HG03103 (cell line): ENCODE measurements at regions not wholly inside any gene's neighbourhood (a gene's known extent, or its start where the extent isn't known, plus 50 kb on each side); places are given as distances from the start of the nearest gene placed in this dataset.
"Not testable (repeated sequence)": the region's sequence is repeated elsewhere in the genome, so short reads cannot be mapped to it uniquely, and the experiment has no call there.

Source experiments
- ATAC-seq: cut with Tn5 transposase; IDR thresholded peaks from one replicate; pipeline ENCODE4 v1.9.1; 2021; ENCODE audit warnings: low read depth; ENCODE audit not compliant: unreplicated experiment

DNA sequence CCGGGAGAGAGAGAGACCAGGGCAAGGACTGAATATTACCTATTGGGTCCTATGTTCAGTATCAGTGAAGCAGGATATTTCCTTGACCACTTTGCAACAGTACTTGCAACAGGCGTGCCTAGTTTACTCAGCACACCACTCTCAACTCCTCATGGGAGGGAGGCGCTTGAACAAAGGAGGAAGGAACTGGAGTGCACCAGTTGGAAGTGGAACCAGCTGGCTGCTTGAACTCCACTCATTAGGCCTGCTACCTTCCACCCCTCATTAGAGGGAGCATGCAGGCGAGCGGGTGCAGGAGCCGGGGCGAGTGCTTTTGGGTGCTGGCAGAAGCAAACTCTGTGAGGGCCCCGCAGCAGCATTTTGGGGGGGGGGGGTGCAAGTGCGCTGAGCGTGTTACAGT is 1369.6 kb upstream of the RAG2 start:
- ATAC-seq: no peak

DNA sequence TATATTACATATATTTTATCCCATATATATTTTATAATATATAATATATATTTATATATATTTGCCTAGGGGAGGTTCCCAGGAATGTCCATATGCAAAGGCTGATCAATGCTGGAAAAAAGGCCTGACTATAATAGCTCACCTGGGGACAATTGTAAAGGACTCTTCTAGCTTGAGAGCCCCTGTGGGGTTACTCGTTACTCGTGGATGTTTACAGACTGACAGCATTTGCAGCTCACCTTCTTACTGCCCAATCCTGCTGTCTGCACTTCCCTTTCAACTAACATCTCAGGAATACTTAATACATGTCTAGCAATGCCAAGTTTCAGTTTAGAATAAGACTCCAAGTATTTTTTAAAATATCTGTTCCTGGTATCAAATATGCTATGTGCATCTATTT is 1365.4 kb upstream of the RAG2 start:
- ATAC-seq: no peak

DNA sequence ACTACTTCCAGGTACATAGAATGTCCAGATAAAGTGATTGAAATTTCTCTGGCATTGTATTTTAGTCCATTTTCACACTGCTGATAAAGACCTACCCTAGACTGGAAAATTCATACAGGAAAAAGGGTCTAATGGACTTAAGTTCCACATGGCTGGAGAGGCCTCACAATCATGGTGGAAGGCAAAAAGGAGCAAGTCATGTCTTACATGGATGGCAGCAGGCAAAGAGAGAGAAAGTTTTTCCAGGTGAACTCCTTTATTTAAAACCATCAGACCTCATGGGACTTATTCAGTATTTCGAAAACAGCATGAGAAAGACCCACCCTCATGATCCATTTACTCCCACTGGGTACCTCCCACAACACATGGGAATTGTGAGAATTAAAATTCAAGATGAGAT is 1359.7 kb upstream of the RAG2 start:
- ATAC-seq: no peak

DNA sequence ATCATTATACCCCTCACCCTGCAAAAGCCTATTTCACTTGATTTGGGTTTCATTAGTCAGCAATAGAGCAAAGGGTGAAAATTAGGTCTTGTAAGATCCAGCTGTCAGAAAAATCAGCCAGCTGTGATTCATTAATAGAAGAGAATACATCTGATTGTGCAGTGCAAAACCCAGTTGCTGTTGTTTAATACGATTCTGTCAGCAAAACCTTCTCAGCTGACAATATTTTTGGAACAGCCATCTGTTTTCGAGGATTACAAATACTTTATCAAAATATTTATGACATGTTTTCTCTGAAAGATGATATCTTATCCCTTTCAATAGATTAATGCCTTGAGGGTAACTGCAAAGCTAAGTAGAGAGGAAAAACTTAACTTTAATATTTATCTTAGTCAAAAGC is 1354.0 kb upstream of the RAG2 start:
- ATAC-seq: no peak

DNA sequence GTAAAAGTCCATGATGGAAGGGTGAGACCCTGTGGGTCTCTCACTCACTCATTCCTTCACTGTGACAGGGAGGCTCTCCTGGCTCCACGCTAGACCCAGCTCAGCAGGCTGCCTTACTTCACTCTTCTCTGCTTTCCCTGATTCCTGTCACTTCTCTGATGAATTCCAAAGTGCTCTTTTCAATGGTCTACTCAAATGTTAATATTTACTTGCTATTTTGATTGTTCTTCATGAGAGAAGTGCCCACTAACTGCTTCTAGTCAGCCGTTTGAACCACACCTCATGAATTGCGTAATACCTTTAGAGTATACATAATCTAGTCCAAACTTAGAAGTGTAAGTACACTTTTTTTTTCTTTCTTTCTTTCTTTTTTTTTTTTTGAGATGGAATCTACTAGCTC is 1350.2 kb upstream of the RAG2 start:
- ATAC-seq: no peak

DNA sequence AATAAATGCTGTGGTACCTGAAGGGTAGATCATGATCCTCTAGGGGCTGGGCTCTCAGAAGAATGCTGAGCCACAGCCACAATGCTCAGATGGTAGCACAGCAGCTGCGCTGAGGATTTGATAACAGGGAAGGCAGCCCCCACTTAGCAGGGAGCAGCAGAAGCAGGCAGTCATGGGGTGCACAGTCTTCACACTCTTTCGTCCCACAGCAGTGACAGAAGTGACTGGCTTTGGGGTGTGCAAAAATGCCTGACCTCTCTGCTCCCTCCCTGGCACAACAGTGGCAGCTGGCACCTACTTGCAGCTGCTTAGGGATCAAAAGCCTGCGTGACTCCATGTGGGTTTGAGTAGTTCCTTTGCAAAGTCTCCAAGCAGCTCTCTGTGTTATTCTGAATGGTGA is 1349.8 kb upstream of the RAG2 start:
- no peak for ATAC-seq

DNA sequence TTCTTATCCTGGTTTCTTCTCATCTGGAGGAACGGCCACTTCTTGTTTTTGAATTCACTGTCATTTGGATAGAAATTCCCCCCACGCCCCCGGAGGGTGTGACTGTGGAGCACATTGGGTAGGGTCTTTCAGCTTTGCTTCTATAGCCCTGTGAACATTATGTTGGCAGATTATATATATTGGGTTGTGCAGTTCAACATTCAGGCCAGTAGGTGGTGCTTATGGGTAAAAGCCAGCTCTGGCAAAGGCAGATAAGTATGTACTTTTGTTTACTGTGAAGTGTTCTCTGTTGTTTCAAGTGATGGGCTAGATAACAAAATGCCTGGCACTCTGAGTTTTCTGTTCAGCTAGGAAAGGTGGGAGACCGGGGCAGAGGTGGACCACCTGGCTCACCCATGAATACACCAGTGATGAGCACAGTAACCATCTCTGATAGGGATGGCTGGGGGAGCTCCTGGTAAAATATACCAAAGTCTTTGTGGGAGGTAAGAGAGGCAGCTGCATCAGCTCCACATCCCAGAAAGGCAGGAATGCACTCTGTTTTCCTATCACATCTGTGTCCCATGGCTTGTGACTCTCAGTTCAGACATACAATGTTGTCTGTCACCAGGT is 1348.2 kb upstream of the RAG2 start:
- peak; percentile 72 for ATAC-seq

DNA sequence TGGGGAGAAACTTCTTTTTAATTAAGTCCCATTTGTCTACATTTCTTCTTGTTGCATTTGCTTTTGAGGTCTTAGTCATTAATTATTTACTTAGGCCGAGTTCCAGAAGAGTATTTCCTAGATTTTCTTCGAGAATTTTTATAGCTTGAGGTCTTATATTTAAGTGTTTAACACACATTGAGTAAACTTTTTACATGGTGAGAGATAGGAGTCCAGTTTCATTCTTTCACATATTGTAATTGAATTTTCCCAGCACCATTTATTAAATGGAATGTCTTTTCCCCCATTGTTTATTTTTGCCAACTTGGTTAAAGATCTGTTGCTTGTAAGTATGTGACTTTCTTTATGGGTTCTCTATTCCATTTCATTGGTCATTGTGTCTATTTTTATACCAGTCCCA is 1344.0 kb upstream of the RAG2 start:
- ATAC-seq: no peak

DNA sequence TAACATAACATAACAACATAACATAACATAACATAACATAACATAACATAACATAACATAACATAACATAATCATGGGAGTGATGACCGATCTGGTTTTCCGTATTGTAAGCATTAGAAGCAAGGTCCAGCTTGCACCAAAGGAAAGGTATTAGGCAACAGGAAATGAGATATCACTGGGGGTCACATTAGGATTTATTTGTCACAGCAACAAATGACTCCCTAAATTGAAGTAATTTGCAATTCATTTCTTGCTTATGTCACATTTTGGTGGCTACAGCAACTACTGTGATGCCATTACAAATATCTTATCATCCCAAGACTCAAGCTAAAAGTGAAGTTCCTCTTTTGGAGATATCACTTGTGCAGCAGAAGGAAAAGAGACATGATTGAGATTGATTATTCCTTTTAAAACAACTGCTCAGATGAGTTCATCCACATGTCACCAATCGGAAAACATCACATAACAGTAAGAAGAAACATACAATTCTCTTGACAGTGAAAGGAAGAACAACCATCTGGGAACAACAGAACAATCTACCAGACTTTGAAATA is 1331.1 kb upstream of the RAG2 start:
- ATAC-seq: no peak

DNA sequence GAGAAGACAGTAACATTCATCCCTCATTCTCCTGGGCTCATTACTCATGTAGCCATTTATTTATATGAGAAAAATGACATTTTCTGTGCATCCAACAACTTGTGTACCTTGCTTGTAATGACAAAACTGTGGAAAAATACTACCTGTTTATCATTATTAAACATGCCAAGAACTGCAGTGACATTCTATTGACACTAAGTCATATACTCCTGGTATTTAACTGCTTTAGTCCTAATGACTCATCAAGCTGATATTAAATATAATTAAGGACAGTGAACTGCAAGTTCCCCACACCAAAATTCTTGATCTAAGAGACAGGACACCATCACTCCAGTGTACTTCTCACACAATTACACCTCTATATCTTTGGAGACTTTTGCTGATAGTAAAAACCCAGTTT is 1328.7 kb upstream of the RAG2 start:
- ATAC-seq: no peak

DNA sequence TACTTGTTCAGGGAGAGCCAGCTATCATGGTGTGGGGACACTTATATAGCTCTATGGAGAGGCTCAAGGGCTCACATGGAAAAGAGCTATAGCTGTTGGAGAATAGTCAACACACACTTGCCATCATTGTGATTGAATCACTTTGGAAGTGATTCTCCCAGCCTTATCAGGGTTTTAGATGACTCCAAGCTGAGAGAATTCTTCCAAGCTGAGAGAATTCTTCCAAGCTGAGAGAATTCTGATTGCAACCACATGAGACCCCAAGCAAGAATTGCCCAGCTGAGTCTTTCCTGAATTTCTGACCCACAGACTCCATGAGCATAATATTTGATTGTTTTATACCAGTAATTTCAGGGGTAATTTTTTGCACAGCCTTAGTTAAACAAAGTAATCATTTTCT is 1318.3 kb upstream of the RAG2 start:
- ATAC-seq: no peak

DNA sequence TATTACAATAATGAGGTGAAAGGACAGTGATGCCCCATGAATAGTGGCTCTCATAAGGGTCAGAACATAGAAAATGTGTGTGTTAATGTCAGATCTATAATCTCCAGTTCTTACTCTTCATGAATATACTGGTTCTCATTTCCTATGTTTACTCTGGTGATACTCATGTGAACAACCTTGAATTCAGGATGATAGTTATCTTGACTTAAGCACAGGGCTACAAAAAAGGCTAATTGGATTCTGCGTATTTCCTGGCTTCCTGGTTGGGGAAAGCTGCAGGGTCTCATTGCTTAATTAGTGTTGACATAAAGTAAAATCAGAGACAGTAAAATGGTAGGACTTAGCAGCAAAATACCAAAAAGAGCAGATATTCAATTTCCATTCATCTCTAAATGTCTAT is 1316.8 kb upstream of the RAG2 start:
- ATAC-seq: no peak

DNA sequence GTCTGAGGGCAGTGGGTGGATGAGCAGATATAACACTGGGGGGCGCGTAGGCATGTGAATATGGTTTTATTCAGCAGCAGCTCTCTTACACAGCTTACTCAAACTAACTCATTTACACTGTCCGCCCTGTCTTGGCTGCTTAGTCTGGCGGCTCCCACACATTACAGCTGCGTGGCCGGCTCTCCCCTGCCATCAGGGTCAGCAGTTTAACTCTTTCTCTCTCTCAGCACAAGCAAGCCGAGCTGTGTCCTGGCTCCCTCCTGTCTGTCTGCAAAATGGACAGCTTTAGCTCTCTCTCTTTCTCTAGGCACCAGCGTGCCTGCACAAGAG is 1310.1 kb upstream of the RAG2 start:
- no peak for ATAC-seq

DNA sequence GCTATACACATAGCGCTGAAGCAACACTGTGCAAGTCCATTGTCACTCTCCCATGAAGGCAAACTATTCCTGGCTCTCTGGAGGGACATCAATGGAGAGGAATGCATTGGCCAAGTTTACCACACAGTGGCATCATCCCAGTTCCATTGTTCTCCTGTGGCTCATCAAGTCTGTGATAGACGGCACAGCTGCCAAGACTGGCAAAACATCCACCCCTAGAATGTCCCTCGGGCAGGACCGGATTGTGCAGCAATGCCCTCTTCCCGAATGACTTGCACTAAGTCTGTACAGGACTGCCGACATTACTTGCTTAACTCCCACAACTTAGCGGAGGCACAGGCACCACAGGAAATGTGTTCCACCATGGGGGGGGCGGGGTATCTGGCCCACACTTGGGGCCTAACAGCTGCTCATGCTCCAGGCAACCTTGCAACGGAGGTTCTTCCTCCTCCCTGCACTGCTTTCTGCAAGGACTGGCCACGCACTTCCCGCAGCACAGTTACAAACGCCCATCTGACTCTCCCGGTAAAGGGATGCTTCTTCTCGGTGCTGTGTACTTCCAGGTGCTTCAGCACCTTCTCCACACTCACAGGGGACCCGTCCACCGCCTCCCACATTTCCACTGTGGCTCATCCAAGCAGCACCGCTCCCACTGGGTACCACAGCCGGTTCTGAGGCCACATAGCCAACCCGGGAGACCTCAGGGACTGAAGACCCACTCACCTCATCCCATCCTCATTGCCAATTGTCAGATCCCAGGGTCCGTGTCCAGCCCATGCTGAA is 1309.6 kb upstream of the RAG2 start:
- no peak for ATAC-seq

DNA sequence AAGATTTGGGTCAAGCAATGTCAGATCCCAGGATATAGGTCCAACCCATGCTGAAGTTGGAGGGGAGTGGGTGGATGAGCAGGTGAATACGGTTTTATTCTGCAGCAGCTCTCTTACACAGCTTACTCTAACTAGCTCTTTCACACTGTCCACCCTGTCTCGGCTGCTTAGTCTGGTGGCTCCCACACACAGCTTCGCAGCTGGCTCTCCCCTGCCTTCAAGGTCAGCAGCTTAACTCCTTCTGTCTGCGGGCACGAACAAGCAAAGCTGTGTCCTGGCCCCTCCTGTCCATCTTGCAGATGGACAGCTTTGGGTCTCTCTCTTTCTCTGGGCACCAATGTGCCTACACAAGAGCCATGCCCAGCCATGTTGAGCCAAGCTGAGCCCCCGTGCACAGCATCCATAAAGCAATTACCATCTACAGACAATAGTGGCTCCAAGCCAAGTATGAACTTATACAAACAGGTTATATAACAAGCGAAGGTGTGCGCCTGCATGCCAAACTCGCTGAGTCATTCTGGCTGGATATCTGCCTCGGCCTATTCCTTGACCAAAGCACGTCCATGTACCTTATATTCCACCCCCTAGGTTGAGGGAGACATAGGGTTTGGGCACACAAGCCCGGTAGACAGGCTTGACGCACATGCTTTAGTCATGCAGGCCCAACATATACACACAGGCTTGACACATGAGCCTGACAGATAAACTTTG is 1307.8 kb upstream of the RAG2 start:
- no peak for ATAC-seq

DNA sequence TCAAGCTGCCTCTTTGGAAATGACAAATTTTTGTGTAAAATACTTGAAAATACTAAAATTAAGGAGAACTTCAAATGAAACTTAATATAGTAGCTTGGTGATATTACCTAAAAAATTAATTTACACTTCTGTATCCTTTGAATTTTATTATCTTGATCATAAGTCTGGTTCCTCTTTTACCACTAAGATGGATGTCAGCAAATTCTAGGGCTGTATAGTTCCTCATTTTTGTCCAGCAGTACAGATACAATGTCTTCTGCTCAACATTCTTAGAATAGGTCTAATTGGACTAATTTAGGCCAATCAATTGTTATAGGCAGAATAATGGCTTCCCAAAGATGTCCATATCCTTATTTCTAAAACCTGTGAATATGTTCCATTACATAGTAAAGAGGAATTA is 1298.0 kb upstream of the RAG2 start:
- no peak for ATAC-seq

DNA sequence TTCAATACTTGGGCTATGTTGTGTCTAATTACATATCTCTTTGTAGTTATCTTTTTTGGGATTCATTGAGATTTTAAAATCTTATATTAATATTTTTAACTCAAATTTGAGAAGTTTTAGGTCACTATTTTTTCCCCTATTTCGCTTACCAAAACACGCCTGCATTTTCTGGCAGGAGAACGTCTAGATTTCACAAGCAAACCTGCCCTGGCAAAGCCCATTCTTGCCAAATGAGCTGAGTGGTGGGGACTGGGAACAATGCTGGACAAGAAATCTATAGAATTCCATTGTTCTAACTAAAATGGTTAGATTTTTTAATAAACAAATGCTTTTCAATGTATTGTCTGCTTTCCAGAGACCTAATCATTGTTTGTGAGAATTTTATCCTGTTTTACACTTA is 1283.7 kb upstream of the RAG2 start:
- no peak for ATAC-seq

DNA sequence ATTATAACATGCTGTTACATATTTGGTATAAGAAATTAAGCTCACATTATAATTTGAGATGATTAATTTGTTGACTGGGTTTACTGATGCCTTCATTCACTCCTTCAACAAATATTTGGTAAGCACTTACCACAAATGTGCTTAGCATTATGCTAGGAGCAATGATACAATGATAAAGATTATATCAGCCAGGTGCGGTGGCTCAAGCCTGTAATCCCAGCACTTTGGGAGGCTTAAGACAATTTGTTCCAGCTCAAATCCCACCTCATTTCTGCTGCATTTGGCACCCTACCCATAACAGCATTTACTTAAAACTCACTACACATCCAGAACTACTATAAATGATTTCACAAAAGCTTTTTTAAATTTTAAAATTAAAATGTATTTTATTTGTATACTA is 1263.6 kb upstream of the RAG2 start:
- no peak for ATAC-seq

DNA sequence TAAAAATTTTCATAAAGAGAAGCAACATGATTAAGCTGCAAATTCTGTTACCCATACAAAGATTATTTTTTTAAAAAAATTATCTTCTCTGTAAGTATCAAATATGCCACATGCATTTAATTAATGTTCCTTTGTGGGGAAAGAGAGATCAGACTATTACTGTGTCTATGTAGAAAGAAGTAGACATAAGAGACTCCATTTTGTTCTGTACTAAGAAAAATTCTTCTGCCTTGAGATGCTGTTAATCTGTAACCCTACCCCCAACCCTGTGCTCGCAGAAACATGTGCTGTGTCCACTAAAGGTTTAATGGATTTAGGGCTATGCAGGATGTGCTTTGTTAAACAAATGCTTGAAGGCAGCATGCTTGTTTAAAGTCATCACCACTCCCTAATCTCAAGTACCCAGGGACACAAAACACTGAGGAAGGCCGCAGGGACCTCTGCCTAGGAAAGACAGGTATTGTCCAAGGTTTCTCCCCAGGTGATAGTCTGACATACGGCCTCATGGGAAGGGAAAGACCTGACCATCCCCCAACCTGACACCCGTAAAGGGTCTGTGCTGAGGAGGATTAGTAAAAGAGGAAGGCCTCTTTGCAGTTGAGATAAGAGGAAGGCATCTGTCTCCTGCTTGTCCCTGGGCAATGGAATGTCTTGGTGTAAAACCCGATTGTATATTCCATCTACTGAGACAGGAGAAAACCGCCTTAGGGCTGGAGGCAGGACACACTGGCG is 1260.9 kb upstream of the RAG2 start:
- ATAC-seq: not testable (repeated sequence)

DNA sequence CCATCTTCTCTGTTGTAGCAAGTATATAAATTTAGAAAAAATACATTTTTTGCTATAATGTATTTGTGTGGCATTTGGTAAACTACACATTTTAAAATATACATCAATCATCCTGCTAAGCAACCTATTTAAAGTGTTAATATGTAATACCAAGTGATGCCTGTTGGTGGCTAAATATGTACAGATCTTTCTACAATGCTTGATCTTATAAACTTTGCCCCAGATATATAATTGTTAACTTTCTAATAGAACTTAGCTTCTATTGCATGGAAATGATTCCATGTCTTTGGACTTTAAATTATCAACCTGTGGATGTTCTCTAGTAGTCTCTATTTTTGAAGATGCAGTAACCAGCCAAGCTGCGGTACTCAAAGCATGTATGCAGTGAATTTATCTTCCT is 1260.4 kb upstream of the RAG2 start:
- ATAC-seq: no peak

DNA sequence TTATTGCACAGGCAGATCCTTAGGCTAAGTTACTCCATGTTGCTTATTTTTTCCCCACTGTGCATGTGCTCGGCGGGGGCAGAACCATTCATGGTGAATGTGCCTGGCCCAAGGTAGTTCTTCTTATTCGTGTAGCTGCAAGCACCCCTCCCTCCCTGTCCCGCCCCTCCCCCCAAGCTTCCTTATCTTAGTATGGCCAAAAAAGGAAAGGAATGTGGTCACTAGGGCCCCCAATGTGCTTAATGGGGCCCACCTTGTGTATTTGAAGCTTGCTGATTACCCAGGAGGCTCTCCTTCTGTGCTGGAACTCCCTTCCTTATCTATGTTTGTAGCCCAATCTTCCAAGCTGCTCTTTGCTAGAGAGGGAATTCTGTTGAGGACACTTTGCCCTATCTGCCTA is 1259.7 kb upstream of the RAG2 start:
- ATAC-seq: no peak
